ENCODE measurements at regions not wholly inside any gene's neighbourhood (a gene's known extent, or its start where the extent isn't known, plus 50 kb on each side); places are given as distances from the start of the nearest gene placed in this dataset.

- H3K4me3 ChIP-seq: no peak overlapping the region
- no peaks in the 10 kb centered on the region for H3K36me3 ChIP-seq
- no peaks in the 10 kb centered on the region for H3K27me3 ChIP-seq
- no peaks in the 10 kb centered on the region for H3K9me3 ChIP-seq
- DNase-seq: no peak
These were observed 363.5 kb downstream of the SAMD5 start for GRCh38 chr6:147872002-147872401.

DNA sequence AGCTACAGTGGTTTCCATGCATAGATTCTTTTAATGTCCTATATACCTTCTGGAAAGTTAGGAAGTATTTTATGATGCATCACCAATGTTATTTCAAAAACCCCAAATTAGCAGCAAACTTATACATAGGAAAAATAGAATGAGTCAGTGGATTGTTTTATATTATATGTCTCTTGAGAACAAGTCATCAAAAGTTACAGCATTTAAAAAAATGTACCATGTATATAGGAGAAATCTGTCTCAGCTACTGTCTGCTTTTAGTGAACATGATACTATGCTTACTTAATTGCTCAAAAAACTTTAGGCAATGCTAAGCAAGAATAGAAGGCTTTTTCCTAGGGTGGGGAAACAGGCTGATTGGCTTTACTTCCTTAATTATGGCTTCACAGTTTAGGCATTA lies 365.3 kb downstream of the SAMD5 start:
- no peak for DNase-seq
- H3K36me3 ChIP-seq: no peaks in the 10 kb centered on the region
- no peaks in the 10 kb centered on the region for H3K27me3 ChIP-seq
- no peaks in the 10 kb centered on the region for H3K9me3 ChIP-seq
- no peak overlapping the region for H3K4me3 ChIP-seq

DNA sequence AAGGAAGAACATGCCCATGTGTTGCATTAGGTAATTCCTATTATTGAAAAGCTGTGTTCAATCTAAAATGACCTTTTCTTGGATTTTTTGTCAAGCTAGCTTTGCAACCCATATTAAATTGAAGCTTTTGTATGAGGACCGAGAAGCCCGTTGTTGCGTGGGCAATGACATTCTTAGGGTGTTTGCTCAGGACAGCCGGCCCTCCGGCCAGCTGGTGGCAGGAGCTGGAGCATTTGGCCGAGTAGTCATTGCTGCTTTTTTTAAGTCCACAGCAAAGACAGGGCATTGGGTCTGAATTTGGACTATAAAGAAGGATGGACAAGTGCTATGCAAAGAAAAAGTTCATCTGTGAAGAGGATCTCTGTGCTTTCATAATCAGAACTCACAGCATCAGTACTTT lies 365.8 kb downstream of the SAMD5 start:
- no peaks in the 10 kb centered on the region for H3K36me3 ChIP-seq
- no peaks in the 10 kb centered on the region for H3K9me3 ChIP-seq
- no peak for DNase-seq
- H3K27me3 ChIP-seq: no peaks in the 10 kb centered on the region
- no peak overlapping the region for H3K4me3 ChIP-seq

DNA sequence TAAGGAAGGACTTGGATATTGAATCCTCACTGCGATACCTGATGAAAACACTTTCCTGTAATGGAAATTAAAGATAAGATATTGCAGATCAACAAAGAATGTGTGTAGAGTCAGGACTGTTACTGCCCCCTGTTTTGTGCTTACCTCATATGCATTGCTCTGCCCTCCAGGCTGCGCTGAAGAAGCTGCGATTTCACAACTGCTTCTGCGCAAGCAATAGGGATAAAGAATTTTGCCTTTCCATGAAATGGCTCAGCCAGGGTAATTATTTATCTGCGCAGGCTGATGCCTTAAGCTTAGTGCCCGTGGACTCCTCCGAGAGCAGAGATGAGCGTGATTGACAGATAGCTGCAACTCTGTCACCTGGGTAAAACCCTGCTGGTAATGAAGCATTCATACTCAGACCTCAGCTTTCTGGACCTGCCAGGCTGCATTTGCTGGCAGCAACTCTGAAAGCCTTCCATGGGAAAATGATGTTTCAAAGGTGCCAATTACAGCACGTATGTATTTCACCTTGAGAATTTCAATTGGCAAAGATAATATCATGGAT lies 370.6 kb downstream of the SAMD5 start:
- no peak overlapping the region for H3K4me3 ChIP-seq
- H3K27me3 ChIP-seq: no peaks in the 10 kb centered on the region
- H3K36me3 ChIP-seq: no peaks in the 10 kb centered on the region
- DNase-seq: no peak
- no peaks in the 10 kb centered on the region for H3K9me3 ChIP-seq

GRCh38 chr6:147881432-147881831 lies 372.9 kb downstream of the SAMD5 start:
- 0 out of 2 replicates have a peak, but pooled peaks cover under 1% of the 10 kb centered on the region for H3K9me3 ChIP-seq
- DNase-seq: no peak
- no peaks in the 10 kb centered on the region for H3K36me3 ChIP-seq
- H3K27me3 ChIP-seq: no peaks in the 10 kb centered on the region
- no peak overlapping the region for H3K4me3 ChIP-seq

DNA sequence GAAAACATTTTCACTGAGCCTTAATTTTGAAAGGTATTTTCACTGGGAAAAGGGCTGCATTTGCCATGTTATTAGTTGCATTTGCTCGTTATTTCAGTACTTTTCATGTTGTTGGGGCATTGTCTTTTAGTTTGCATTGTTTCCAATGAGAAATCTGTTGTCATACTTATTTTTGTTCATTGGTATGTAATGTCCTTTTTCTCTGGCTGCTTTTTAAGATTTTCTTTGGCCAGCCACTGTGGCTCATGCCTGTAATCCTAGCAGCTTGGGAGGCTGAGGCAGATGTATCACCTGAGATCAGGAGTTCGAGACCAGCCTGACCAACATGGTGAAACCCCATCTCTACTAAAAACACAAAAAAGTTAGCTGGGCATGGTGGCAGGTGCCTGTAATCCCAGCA lies 379.9 kb downstream of the SAMD5 start:
- H3K9me3 ChIP-seq: peaks cover 26% of the 10 kb centered on the region
- no peak for DNase-seq
- no peaks in the 10 kb centered on the region for H3K36me3 ChIP-seq
- no peak overlapping the region for H3K4me3 ChIP-seq
- no peaks in the 10 kb centered on the region for H3K27me3 ChIP-seq

- Histone ChIP-seq H3K9me3 (peaks cover 23% of the 10 kb centered on the region), H3K27me3 (no peaks in the 10 kb centered on the region), H3K4me3 (no peak overlapping the region), H3K36me3 (no peaks in the 10 kb centered on the region)
- DNase-seq: no peak
These were observed 383.2 kb downstream of the SAMD5 start for GRCh38 chr6:147891671-147892070.

DNA sequence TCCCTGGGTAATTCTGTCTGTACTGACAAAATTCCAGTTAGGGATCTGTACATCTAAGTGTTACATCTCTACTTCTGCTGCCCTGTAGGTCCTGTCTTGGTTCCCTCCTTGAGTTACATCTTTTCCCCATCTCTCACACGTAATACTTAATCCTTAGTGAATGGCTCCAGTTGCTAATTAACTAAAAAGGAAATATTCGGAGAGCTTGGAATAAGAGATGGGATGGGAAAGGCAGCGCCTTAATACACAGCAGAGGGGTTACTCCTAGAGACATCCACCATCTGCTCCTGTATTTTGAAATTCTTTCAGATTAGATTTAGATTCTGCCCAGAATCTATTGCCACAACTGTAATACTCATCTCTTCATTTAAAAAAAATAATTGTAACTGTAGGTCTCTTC lies 384.0 kb downstream of the SAMD5 start:
- no peak for DNase-seq
- Histone ChIP-seq H3K9me3 (peaks cover 18% of the 10 kb centered on the region), H3K4me3 (no peak overlapping the region), H3K36me3 (no peaks in the 10 kb centered on the region), H3K27me3 (no peaks in the 10 kb centered on the region)

- Histone ChIP-seq H3K9me3 (no peaks in the 10 kb centered on the region), H3K4me3 (no peak overlapping the region), H3K27me3 (no peaks in the 10 kb centered on the region), H3K36me3 (no peaks in the 10 kb centered on the region)
- DNase-seq: no peak
These were observed 386.8 kb downstream of the SAMD5 start for GRCh38 chr6:147895272-147895671.

- no peak overlapping the region for H3K4me3 ChIP-seq
- no peaks in the 10 kb centered on the region for H3K9me3 ChIP-seq
- no peak for DNase-seq
- no peaks in the 10 kb centered on the region for H3K27me3 ChIP-seq
- H3K36me3 ChIP-seq: no peaks in the 10 kb centered on the region
These were observed 391.8 kb downstream of the SAMD5 start for GRCh38 chr6:147900247-147900830.

DNA sequence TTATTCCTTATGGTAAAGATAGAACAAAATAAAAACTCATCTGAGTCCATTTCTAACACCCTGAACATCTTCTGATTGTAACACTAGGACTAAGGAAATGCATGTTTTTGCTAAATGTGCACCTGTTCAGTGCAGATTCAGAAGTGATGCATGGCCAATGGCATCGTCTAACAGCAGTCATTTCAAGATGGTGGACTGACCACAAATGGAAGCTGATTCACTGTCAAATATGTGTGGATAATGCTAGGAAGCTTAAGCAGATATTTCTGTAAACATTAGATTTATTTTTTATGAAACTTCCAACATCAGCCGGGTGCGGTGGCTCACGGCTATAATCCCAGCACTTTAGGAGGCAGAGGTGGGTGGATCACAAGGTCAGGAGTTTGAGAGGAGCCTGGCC lies 394.8 kb downstream of the SAMD5 start:
- H3K4me3 ChIP-seq: no peak overlapping the region
- no peaks in the 10 kb centered on the region for H3K27me3 ChIP-seq
- H3K36me3 ChIP-seq: no peaks in the 10 kb centered on the region
- no peak for DNase-seq
- H3K9me3 ChIP-seq: no peaks in the 10 kb centered on the region

GRCh38 chr6:147903931-147904330 lies 395.4 kb downstream of the SAMD5 start:
- no peak for DNase-seq
- Histone ChIP-seq H3K9me3 (no peaks in the 10 kb centered on the region), H3K36me3 (no peaks in the 10 kb centered on the region), H3K4me3 (no peak overlapping the region), H3K27me3 (no peaks in the 10 kb centered on the region)

- H3K36me3 ChIP-seq: no peaks in the 10 kb centered on the region
- no peaks in the 10 kb centered on the region for H3K9me3 ChIP-seq
- H3K4me3 ChIP-seq: no peak overlapping the region
- no peak for DNase-seq
- no peaks in the 10 kb centered on the region for H3K27me3 ChIP-seq
These were observed 395.9 kb downstream of the SAMD5 start for GRCh38 chr6:147904416-147904815.

DNA sequence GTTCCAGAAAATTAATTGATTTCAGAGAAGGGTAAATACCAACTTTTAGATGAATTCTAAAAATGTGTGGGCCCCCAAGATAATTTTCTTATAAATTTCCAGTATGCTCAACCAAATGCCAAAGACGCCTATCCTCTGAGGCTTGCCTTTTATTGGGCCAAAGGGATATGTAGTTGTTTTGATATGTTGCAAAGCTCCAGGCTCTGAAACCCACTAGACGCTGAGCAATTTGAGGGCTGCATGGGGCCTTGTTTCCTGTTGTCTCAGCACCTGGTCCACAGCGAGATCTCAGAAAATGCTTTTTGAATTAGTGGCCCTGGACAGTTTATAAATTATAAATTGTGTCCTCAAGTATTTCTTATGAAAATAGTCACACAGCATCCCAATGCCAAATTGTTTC lies 397.2 kb downstream of the SAMD5 start:
- H3K4me3 ChIP-seq: no peak overlapping the region
- no peaks in the 10 kb centered on the region for H3K27me3 ChIP-seq
- no peaks in the 10 kb centered on the region for H3K36me3 ChIP-seq
- H3K9me3 ChIP-seq: no peaks in the 10 kb centered on the region
- DNase-seq: no peak

DNA sequence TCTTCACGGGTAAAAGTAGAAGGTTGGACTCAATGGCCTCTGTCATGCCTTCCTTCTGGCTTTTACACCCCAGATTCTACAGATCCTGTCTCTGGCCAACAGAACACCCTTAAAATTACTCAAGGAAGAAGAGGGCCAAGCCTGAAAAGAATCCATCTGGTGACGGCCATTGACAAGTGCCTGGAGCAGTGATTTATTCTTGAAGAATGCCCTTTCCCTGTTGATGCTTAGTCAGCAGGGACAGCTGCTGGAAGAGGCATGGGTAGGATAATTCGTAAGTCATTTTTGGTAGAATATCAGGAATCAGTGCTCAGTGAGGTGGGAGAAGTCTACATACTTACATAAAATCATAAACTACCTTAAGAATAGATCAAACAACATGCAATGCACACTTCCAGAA lies 397.9 kb downstream of the SAMD5 start:
- no peaks in the 10 kb centered on the region for H3K36me3 ChIP-seq
- no peaks in the 10 kb centered on the region for H3K27me3 ChIP-seq
- DNase-seq: peak; percentile 31
- H3K9me3 ChIP-seq: no peaks in the 10 kb centered on the region
- no peak overlapping the region for H3K4me3 ChIP-seq

- no peak for DNase-seq
- Histone ChIP-seq H3K36me3 (no peaks in the 10 kb centered on the region), H3K4me3 (no peak overlapping the region), H3K9me3 (no peaks in the 10 kb centered on the region), H3K27me3 (no peaks in the 10 kb centered on the region)
These were observed 401.1 kb downstream of the SAMD5 start for GRCh38 chr6:147909640-147910039.

GRCh38 chr6:147910281-147910680 lies 401.8 kb downstream of the SAMD5 start:
- no peaks in the 10 kb centered on the region for H3K27me3 ChIP-seq
- DNase-seq: no peak
- H3K9me3 ChIP-seq: no peaks in the 10 kb centered on the region
- no peak overlapping the region for H3K4me3 ChIP-seq
- no peaks in the 10 kb centered on the region for H3K36me3 ChIP-seq

DNA sequence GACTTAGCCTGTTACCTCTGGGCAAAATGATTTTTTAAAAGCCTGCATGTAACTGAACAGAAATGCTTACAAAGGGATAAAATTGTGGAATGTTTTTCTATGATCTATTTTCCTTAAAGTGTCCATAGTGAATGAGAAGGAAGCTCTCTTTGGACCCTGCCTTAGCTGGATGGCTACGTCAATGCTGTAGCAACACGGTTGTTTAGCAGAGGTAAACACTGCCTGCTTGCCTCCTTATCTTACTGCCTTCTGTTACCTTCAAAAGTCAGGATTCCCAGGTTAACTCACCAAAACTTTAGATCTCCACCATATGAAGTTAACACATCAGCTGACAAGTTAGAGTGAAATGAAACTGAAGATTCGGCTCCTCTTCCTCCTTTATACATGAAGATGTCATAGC lies 402.6 kb downstream of the SAMD5 start:
- Histone ChIP-seq H3K36me3 (no peaks in the 10 kb centered on the region), H3K27me3 (no peaks in the 10 kb centered on the region), H3K4me3 (no peak overlapping the region), H3K9me3 (no peaks in the 10 kb centered on the region)
- no peak for DNase-seq

GRCh38 chr6:147911686-147912085 lies 403.2 kb downstream of the SAMD5 start:
- no peak for DNase-seq
- Histone ChIP-seq H3K36me3 (no peaks in the 10 kb centered on the region), H3K9me3 (no peaks in the 10 kb centered on the region; the same call in 1 of the 2 replicates), H3K27me3 (no peaks in the 10 kb centered on the region), H3K4me3 (no peak overlapping the region)

All from MG63 (cell line).